ENCODE measurements at regions not wholly inside any gene's neighbourhood (a gene's known extent, or its start where the extent isn't known, plus 50 kb on each side); places are given as distances from the start of the nearest gene placed in this dataset.
A peak's percentile ranks its signal among the peaks of the same experiment; 100 is the strongest.

DNA sequence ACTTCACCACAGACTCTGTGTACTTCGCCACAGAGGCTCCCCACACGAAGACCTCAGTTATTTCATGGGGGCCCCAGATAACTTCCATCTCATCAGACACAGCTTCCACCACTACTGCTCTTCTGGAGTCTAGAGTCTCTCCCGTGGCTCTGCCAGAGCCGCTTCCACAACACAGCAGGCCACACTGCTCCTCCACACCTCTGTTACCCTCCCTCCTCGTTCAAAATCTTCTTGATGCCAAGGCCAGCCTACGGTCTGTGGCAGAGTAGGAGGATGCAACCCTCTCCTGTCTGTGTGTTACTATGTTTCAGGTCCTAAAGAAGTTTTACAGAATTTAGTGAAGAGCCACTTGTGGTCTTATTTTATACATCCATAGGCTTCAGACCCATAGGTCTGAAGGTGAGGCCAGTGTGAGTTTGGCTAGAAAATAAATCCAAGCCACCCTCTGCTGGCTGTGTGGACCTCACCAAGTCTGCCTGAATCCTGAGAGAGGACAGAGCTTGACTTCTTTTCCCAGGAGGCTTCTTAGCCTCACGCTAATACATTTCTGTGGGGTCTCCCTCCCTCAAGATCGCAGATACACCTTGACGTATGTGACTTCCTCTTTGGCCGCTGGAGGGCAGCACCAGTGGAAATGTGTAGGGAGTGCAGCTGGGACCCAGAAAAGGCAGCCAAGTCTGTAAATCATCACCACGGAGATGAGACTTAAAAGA, 197.7 kb downstream of the FAXC start:
- intact Hi-C loops (cut with micrococcal nuclease; ENCODE audit: unreplicated experiment): loop anchor here (1.0 kb wide), 1 partner anchor 91 kb away; no protein-coding TSS in a partner anchor
- no TSS peak for BruUV-seq (replicated peaks)
- no peaks in the 10 kb centered on the region for H3K36me3 ChIP-seq (ENCODE audit: insufficient read depth, low read length, poor library complexity, severe bottlenecking)
- H3K27me3 ChIP-seq (replicated peaks; ENCODE audit: insufficient read depth, low read depth, low read length, poor library complexity): no peaks in the 10 kb centered on the region
- ChIA-PET CTCF (interaction anchor here (0.7 kb wide), 1 partner anchor 40 kb away, joined by 3 read pairs; no protein-coding TSS in a partner anchor), POLR2A (ENCODE audit: low non-redundant PET) (no interaction called here)
- no peak overlapping the region for H3K4me3 ChIP-seq (ENCODE audit: low read depth, low read length, poor library complexity, severe bottlenecking)
- no peaks in the 10 kb centered on the region for H3K9me3 ChIP-seq (ENCODE audit: low read depth, low read length, poor library complexity, severe bottlenecking)
- no peak overlapping the region for H3K27ac ChIP-seq (ENCODE audit: low read depth, low read length, poor library complexity, severe bottlenecking)
- H3K4me1 ChIP-seq (ENCODE audit: insufficient read depth, low read length, poor library complexity, severe bottlenecking): peaks cover 16% of the 10 kb centered on the region
- DNase-seq (ENCODE audit: low spot score): peak; percentile 67
- TF ChIP-seq, protein P1, sequence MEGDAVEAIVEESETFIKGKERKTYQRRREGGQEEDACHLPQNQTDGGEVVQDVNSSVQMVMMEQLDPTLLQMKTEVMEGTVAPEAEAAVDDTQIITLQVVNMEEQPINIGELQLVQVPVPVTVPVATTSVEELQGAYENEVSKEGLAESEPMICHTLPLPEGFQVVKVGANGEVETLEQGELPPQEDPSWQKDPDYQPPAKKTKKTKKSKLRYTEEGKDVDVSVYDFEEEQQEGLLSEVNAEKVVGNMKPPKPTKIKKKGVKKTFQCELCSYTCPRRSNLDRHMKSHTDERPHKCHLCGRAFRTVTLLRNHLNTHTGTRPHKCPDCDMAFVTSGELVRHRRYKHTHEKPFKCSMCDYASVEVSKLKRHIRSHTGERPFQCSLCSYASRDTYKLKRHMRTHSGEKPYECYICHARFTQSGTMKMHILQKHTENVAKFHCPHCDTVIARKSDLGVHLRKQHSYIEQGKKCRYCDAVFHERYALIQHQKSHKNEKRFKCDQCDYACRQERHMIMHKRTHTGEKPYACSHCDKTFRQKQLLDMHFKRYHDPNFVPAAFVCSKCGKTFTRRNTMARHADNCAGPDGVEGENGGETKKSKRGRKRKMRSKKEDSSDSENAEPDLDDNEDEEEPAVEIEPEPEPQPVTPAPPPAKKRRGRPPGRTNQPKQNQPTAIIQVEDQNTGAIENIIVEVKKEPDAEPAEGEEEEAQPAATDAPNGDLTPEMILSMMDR (conservative IDR thresholded peaks at IDR 0.05; ENCODE audit: low read depth, low read length): peak; percentile 86
- TF ChIP-seq EZH2 (IDR thresholded peaks at IDR 0.05; ENCODE audit: borderline replicate concordance, low read depth, low read length, poor library complexity, severe bottlenecking): no peak

DNA sequence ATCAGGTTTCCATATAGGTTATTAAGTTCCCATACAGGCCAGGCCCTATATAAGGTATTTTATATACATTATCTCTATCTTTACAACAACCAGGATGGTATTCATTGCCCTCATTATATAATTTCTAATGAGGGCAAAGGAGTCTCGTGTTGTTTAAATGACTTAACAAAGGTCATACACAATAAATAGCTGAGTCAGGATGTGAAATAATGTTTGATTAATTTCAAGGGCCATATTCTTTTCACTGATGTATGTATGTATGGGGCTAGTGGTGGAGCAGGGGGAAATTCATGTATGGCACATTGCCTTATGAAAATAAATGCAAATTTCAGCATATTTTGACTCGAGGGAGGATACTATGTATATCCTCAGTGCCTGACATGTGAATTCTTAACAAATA, 200.7 kb downstream of the FAXC start:
- no peak for DNase-seq (ENCODE audit: low spot score)
- CTCF ChIA-PET: interaction anchor here (0.6 kb wide), 1 partner anchor 77 kb away, joined by 3 read pairs; no protein-coding TSS in a partner anchor
- Histone ChIP-seq H3K27ac (ENCODE audit: low read depth, low read length, poor library complexity, severe bottlenecking) (no peak overlapping the region), H3K4me1 (ENCODE audit: insufficient read depth, low read length, poor library complexity, severe bottlenecking) (peaks cover 16% of the 10 kb centered on the region), H3K4me3 (ENCODE audit: low read depth, low read length, poor library complexity, severe bottlenecking) (no peak overlapping the region), H3K9me3 (ENCODE audit: low read depth, low read length, poor library complexity, severe bottlenecking) (no peaks in the 10 kb centered on the region), H3K27me3 (replicated peaks; ENCODE audit: insufficient read depth, low read depth, low read length, poor library complexity) (no peaks in the 10 kb centered on the region), H3K36me3 (ENCODE audit: insufficient read depth, low read length, poor library complexity, severe bottlenecking) (no peaks in the 10 kb centered on the region)
- POLR2A ChIA-PET (ENCODE audit: low non-redundant PET): no interaction called here
- intact Hi-C loops (cut with micrococcal nuclease; ENCODE audit: unreplicated experiment): no loop called here
- TF ChIP-seq, protein P1 (conservative IDR thresholded peaks at IDR 0.05; ENCODE audit: low read depth, low read length): no peak
- BruUV-seq (replicated peaks): no TSS peak

DNA sequence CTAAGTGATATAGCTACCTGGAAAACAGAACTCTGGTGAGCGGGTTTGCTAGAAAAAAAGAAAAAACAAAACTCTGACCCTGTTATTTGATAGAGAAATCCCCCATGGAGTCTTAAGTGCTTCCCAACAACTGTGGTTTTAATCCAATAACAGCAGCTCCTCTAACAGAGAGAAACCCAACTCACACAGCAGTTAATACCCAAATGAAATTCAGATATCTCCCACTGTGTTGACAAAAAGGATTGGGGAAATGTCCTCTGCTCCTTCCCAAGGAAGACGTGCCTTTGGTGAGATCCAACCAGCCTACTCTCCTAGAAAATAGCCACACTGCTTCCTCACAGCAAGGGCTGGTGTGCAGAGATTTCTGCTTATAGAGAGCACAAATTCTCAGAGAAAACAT, 200.4 kb upstream of the FBXL4 start:
- no peak overlapping the region for H3K4me3 ChIP-seq (ENCODE audit: low read depth, low read length, poor library complexity, severe bottlenecking)
- DNase-seq (ENCODE audit: low spot score): peak; percentile 70
- POLR2A ChIA-PET (ENCODE audit: low non-redundant PET): no interaction called here
- no peak for TF ChIP-seq EZH2 (IDR thresholded peaks at IDR 0.05; ENCODE audit: borderline replicate concordance, low read depth, low read length, poor library complexity, severe bottlenecking)
- TF ChIP-seq, protein P1 (conservative IDR thresholded peaks at IDR 0.05; ENCODE audit: low read depth, low read length): no peak
- H3K9me3 ChIP-seq (ENCODE audit: low read depth, low read length, poor library complexity, severe bottlenecking): no peaks in the 10 kb centered on the region
- H3K36me3 ChIP-seq (ENCODE audit: insufficient read depth, low read length, poor library complexity, severe bottlenecking): no peaks in the 10 kb centered on the region
- CTCF ChIA-PET: interaction anchor here (0.6 to 0.9 kb wide), 3 partner anchors 29 to 94 kb away, joined by 3 to 4 read pairs (median 3); no protein-coding TSS in a partner anchor
- H3K27ac ChIP-seq (ENCODE audit: low read depth, low read length, poor library complexity, severe bottlenecking): no peak overlapping the region
- H3K27me3 ChIP-seq (replicated peaks; ENCODE audit: insufficient read depth, low read depth, low read length, poor library complexity): no peaks in the 10 kb centered on the region
- peaks cover 16% of the 10 kb centered on the region for H3K4me1 ChIP-seq (ENCODE audit: insufficient read depth, low read length, poor library complexity, severe bottlenecking)
- no TSS peak for BruUV-seq (replicated peaks)
- intact Hi-C loops (cut with micrococcal nuclease; ENCODE audit: unreplicated experiment): no loop called here

All from A673 (cell line).